ENCODE measurements at regions not wholly inside any gene's neighbourhood (a gene's known extent, or its start where the extent isn't known, plus 50 kb on each side); places are given as distances from the start of the nearest gene placed in this dataset.
"Not testable (repeated sequence)": the region's sequence is repeated elsewhere in the genome, so short reads cannot be mapped to it uniquely, and the experiment has no call there.

DNA sequence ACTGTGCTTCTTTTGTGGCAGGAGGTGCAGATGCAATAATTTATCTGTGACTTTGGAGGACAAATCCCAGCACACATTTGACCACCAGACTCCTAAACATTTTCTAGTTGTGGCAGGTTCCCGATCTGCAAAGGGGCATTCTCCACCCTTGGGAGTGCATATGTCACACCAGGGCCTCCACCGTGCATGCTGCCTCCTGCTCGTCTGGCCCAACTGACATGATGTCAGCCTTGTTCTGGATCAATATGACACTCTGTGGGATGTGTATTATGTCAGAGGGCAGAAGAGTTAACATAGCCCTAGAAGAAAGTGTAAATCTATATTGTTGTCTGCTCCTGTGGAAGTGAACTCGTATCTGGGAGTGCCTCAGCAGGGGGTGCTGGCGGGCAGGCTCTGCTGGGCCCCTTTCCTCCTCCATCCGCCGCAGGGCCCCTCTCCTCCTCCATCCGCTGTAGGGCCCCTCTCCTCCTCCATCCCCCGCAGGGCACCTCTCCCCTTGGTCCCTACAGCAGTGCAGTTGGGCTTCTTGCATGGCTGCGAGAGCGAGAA lies 97.7 kb upstream of the PPP1R26 start:
- DNase-seq (ENCODE audit: low read depth in 1 of 2, low spot score in 1 of 2), result no peak
- TF ChIP-seq, protein P1, sequence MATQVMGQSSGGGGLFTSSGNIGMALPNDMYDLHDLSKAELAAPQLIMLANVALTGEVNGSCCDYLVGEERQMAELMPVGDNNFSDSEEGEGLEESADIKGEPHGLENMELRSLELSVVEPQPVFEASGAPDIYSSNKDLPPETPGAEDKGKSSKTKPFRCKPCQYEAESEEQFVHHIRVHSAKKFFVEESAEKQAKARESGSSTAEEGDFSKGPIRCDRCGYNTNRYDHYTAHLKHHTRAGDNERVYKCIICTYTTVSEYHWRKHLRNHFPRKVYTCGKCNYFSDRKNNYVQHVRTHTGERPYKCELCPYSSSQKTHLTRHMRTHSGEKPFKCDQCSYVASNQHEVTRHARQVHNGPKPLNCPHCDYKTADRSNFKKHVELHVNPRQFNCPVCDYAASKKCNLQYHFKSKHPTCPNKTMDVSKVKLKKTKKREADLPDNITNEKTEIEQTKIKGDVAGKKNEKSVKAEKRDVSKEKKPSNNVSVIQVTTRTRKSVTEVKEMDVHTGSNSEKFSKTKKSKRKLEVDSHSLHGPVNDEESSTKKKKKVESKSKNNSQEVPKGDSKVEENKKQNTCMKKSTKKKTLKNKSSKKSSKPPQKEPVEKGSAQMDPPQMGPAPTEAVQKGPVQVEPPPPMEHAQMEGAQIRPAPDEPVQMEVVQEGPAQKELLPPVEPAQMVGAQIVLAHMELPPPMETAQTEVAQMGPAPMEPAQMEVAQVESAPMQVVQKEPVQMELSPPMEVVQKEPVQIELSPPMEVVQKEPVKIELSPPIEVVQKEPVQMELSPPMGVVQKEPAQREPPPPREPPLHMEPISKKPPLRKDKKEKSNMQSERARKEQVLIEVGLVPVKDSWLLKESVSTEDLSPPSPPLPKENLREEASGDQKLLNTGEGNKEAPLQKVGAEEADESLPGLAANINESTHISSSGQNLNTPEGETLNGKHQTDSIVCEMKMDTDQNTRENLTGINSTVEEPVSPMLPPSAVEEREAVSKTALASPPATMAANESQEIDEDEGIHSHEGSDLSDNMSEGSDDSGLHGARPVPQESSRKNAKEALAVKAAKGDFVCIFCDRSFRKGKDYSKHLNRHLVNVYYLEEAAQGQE (IDR thresholded peaks at IDR 0.05; ENCODE audit: insufficient replicate concordance, low read depth), result no peak
- TF ChIP-seq SPI1 (IDR thresholded peaks at IDR 0.05; ENCODE audit: borderline replicate concordance, low read depth), result no peak
- no peak for TF ChIP-seq POLR2AphosphoS5 (IDR thresholded peaks at IDR 0.05; ENCODE audit: low read depth)
- TF ChIP-seq GABPA (IDR thresholded peaks at IDR 0.05; ENCODE audit: low read depth), result no peak
- TF ChIP-seq, protein P2, sequence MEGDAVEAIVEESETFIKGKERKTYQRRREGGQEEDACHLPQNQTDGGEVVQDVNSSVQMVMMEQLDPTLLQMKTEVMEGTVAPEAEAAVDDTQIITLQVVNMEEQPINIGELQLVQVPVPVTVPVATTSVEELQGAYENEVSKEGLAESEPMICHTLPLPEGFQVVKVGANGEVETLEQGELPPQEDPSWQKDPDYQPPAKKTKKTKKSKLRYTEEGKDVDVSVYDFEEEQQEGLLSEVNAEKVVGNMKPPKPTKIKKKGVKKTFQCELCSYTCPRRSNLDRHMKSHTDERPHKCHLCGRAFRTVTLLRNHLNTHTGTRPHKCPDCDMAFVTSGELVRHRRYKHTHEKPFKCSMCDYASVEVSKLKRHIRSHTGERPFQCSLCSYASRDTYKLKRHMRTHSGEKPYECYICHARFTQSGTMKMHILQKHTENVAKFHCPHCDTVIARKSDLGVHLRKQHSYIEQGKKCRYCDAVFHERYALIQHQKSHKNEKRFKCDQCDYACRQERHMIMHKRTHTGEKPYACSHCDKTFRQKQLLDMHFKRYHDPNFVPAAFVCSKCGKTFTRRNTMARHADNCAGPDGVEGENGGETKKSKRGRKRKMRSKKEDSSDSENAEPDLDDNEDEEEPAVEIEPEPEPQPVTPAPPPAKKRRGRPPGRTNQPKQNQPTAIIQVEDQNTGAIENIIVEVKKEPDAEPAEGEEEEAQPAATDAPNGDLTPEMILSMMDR (IDR thresholded peaks at IDR 0.05; ENCODE audit: insufficient read depth, low read length), result no peak
- no peaks in the 10 kb centered on the region for H3K27me3 ChIP-seq (ENCODE audit: insufficient read depth, poor library complexity, severe bottlenecking)
- no peak overlapping the region for H3K27ac ChIP-seq (replicated peaks)
- H3K4me3 ChIP-seq (replicated peaks; ENCODE audit: insufficient read depth, low read length), result no peak overlapping the region

DNA sequence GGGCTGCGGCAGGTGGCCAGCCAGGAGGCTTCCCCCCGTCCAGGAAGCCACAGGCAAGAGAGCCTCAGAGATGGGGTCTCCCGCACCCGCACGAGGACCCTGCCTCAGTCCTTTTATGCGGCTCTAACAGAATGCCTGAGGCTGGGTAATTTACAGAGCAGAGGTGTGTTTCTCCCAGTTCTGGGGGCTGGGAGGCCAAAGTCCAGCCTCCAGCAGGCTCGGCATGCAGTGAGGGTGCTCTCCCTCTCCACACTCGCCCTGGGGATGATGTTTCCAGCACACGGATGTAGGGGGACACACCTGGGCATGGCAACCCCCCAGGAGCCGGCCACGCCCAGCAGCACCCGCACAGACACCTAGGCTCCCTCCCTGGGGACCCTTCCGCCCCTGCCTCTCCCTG lies 95.4 kb upstream of the PPP1R26 start:
- H3K27ac ChIP-seq (replicated peaks), result no peak overlapping the region
- no peak overlapping the region for H3K4me3 ChIP-seq (replicated peaks; ENCODE audit: insufficient read depth, low read length)
- TF ChIP-seq, protein P2 (IDR thresholded peaks at IDR 0.05; ENCODE audit: insufficient read depth, low read length), result no peak
- no peak for TF ChIP-seq SPI1 (IDR thresholded peaks at IDR 0.05; ENCODE audit: borderline replicate concordance, low read depth)
- TF ChIP-seq GABPA (IDR thresholded peaks at IDR 0.05; ENCODE audit: low read depth), result no peak
- no peak for TF ChIP-seq POLR2AphosphoS5 (IDR thresholded peaks at IDR 0.05; ENCODE audit: low read depth)
- TF ChIP-seq, protein P1 (IDR thresholded peaks at IDR 0.05; ENCODE audit: insufficient replicate concordance, low read depth), result no peak
- H3K27me3 ChIP-seq (ENCODE audit: insufficient read depth, poor library complexity, severe bottlenecking), result no peaks in the 10 kb centered on the region
- DNase-seq (ENCODE audit: low read depth in 1 of 2, low spot score in 1 of 2), result no peak

DNA sequence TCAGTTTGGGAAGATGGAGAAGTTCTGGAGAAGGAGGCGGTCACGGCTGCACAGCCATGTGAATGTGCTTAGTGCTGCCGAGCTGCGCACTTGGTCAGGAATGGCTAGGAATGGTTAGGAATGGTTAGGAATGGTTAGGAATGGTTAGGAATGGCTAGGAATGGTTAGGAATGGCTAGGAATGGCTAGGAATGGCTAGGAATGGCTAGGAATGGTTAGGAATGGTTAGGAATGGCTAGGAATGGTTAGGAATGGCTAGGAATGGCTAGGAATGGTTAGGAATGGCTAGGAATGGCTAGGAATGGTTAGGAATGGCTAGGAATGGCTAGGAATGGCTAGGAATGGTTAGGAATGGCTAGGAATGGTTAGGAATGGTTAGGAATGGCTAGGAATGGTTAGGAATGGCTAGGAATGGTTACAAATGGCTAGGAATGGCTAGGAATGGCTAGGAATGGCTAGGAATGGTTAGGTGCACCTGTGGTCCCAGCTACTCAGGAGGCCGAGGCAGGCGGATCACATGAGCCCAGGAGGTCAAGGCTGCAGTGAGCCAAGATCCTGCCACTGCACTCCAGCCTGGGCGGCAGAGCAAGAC lies 94.7 kb upstream of the PPP1R26 start:
- DNase-seq (ENCODE audit: low read depth in 1 of 2, low spot score in 1 of 2); H3K4me3 ChIP-seq (replicated peaks; ENCODE audit: insufficient read depth, low read length); H3K27me3 ChIP-seq (ENCODE audit: insufficient read depth, poor library complexity, severe bottlenecking); H3K27ac ChIP-seq (replicated peaks): not testable (repeated sequence)

DNA sequence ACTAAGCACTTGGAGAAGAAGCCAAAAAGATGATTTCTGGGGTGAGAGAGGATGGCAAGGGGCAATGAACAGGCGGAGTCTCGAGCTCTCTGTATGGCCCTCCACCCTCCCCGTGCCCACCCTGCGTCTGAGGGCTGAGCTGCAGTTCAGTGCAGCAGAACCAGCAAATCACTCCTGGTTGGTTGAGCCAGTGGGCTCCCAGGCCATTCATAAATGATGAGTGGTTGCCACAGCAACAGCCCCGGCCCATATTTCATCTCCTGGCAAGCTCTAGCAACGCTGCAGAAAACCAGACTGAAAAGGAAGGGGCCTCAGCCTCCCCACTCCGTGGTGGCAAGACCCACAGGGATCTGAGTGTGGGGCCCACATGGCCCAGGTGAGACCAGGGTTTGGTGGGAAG lies 93.8 kb upstream of the PPP1R26 start:
- TF ChIP-seq POLR2AphosphoS5 (IDR thresholded peaks at IDR 0.05; ENCODE audit: low read depth) (no peak), SPI1 (IDR thresholded peaks at IDR 0.05; ENCODE audit: borderline replicate concordance, low read depth) (no peak), GABPA (IDR thresholded peaks at IDR 0.05; ENCODE audit: low read depth) (no peak)
- TF ChIP-seq, protein P2 (IDR thresholded peaks at IDR 0.05; ENCODE audit: insufficient read depth, low read length), result no peak
- TF ChIP-seq, protein P1 (IDR thresholded peaks at IDR 0.05; ENCODE audit: insufficient replicate concordance, low read depth), result no peak
- DNase-seq (ENCODE audit: low read depth in 1 of 2, low spot score in 1 of 2), result no peak
- Histone ChIP-seq H3K27me3 (ENCODE audit: insufficient read depth, poor library complexity, severe bottlenecking) (no peaks in the 10 kb centered on the region), H3K4me3 (replicated peaks; ENCODE audit: insufficient read depth, low read length) (no peak overlapping the region), H3K27ac (replicated peaks) (no peak overlapping the region)
